Lower lobe of right lung (tissue), 2 donors: ENCODE measurements at regions not wholly inside any gene's neighbourhood (a gene's known extent, or its start where the extent isn't known, plus 50 kb on each side); places are given as distances from the start of the nearest gene placed in this dataset.

ENCODE experiments used
- ATAC-seq, 2 donors: fragments of 200-7000 bp; cut with Tn5 transposase; one replicate each; pipeline ENCODE4 v1.9.1; 2020 to 2022; ENCODE audit warnings: mild to moderate bottlenecking in 2 of 2, moderate library complexity in 2 of 2
- DNase-seq: peaks from one replicate; pipeline ENCODE4 v3.0.0-alpha.2; 2020
- H3K27ac ChIP-seq: fragments of 200-600 bp; one replicate; pipeline ENCODE4 v1.8.0; 2022
- H3K27me3 ChIP-seq: fragments of 200-600 bp; one replicate; pipeline ENCODE4 v1.8.0; 2022; ENCODE audit warnings: low read depth
- H3K36me3 ChIP-seq: fragments of 200-600 bp; one replicate; pipeline ENCODE4 v1.8.0; 2022; ENCODE audit warnings: mild to moderate bottlenecking
- H3K4me1 ChIP-seq: fragments of 200-600 bp; one replicate; pipeline ENCODE4 v1.8.0; 2022
- H3K4me3 ChIP-seq: fragments of 200-600 bp; one replicate; pipeline ENCODE4 v1.8.0; 2022; ENCODE audit warnings: mild to moderate bottlenecking
- H3K9me3 ChIP-seq: fragments of 200-600 bp; one replicate; pipeline ENCODE4 v1.8.0; 2022
- intact Hi-C: fragments of 100-400 bp; cut with DNase I; formaldehyde crosslinking; loops from one replicate; pipeline ENCODE4 v1.11.0; 2022
- TF ChIP-seq, protein P1 (sequence below): fragments of 200-600 bp; IDR thresholded peaks from one replicate; pipeline ENCODE4 v1.8.0; 2022; ENCODE audit warnings: antibody characterized with exemption, mild to moderate bottlenecking
- donor health status: DM: no; HTN: yes; CAD: no; lungs with severe emphysema.

DNA sequence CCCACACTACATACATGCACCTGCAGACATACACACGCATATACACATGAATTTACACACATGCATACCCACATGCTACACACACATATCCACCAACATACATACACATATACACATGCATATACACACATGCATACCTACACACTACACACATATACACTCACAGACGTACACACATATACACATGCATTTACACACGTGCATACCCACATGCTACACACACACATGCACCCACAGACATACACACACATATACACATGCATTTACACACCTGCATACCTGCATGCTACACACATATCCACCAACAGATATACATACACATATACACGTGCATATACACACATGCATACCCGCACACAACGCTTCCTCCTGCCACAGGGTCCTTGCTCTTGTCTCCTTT lies 61.2 kb upstream of the SLC25A33 start:
- intact Hi-C loops = no loop called here
- no peaks in the 10 kb centered on the region for H3K9me3 ChIP-seq
- H3K27me3 ChIP-seq = peaks cover 13% of the 10 kb centered on the region
- no peak overlapping the region for H3K4me3 ChIP-seq
- ATAC-seq (no peak), DNase-seq (no peak)
- H3K27ac ChIP-seq = no peak overlapping the region
- TF ChIP-seq, protein P1, sequence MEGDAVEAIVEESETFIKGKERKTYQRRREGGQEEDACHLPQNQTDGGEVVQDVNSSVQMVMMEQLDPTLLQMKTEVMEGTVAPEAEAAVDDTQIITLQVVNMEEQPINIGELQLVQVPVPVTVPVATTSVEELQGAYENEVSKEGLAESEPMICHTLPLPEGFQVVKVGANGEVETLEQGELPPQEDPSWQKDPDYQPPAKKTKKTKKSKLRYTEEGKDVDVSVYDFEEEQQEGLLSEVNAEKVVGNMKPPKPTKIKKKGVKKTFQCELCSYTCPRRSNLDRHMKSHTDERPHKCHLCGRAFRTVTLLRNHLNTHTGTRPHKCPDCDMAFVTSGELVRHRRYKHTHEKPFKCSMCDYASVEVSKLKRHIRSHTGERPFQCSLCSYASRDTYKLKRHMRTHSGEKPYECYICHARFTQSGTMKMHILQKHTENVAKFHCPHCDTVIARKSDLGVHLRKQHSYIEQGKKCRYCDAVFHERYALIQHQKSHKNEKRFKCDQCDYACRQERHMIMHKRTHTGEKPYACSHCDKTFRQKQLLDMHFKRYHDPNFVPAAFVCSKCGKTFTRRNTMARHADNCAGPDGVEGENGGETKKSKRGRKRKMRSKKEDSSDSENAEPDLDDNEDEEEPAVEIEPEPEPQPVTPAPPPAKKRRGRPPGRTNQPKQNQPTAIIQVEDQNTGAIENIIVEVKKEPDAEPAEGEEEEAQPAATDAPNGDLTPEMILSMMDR = no peak
- H3K36me3 ChIP-seq = no peaks in the 10 kb centered on the region
- H3K4me1 ChIP-seq = no peaks in the 10 kb centered on the region

DNA sequence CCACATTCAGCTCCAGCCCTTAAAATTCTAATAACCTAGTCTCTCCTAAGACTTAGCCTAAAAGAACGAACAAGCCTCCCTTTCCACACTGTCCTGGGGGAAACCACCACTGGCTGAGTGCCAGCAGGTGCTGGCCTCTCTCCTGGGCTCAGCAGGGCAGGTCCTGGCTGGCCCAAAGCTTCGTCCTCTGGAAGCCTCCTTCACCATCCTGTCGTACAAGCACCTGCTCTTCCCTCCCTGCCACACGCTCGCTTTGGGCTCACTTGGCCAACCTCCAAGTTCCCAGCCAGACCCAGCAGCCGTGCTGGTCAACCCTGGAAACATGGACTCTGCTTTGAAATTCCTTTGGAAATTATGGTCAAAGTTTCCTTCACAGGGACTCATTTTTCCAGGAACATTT lies 58.2 kb upstream of the SLC25A33 start:
- TF ChIP-seq, protein P1 = no peak

DNA sequence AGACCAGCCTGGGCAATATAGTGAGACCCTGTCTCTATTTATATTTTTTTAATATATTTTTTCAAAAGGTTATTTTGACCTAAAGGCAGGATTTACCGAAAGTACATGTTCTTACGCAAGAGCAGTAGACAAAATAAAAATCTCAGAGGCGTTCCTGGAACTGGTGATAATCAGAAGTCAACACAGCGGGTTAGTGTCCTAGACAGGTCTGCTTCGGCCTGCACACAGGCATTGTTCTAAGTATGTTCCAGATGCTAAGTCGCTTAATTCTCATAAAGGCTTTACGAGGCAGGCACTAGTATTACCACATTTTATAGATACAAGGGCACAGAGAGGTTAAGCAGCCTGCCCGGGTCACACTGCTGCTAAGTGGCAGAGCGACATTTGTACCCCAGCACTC lies 56.9 kb upstream of the SLC25A33 start:
- intact Hi-C loops = no loop called here
- H3K9me3 ChIP-seq = no peaks in the 10 kb centered on the region
- no peaks in the 10 kb centered on the region for H3K4me1 ChIP-seq
- DNase-seq = no peak
- H3K27ac ChIP-seq = no peak overlapping the region
- ATAC-seq = no peak
- no peaks in the 10 kb centered on the region for H3K27me3 ChIP-seq
- TF ChIP-seq, protein P1 = no peak
- no peak overlapping the region for H3K4me3 ChIP-seq
- no peaks in the 10 kb centered on the region for H3K36me3 ChIP-seq

More for the DNA sequence above, 58.2 kb upstream of the SLC25A33 start:
- Histone ChIP-seq H3K27ac (no peak overlapping the region), H3K27me3 (no peaks in the 10 kb centered on the region), H3K4me3 (no peak overlapping the region), H3K4me1 (no peaks in the 10 kb centered on the region), H3K9me3 (no peaks in the 10 kb centered on the region), H3K36me3 (no peaks in the 10 kb centered on the region)
- ATAC-seq (no peak), DNase-seq (no peak)
- intact Hi-C loops = no loop called here

DNA sequence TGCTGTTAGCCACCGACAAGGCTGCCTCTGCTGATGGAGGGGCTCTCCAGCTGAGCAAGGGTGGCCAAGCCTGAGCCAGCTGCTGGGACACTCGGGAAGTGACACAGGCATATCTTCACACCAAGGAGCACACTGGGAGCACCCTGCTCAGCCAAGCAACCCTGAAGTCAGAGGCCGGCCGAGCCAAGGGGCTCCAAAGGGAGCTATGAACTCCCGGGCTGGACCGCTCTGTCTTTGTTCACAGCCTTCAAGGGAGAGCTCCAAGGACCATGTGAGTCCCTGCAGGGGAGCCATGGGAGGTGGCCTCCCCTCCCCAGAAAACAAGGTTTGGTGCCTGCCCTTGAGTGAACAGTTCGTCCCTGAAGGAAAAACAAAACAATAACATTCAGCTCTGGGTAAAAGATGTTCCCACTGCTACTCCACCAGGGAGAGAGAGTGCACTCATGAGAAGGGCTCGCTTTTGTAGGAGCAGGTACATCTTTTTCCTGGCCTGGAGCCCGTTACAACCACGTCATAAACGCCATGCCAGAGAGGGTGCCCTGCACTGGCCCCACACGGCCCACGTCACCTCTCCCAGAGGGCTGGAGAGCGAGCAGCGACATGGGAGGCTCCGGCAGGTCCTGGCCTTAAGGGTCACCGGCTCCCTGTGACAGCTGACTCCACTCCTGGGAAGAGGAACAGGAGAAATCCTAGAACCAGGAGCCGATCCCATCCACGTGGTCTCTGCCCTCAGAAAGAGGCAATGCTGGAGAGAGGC lies 56.3 kb upstream of the SLC25A33 start:
- H3K27ac ChIP-seq = no peak overlapping the region
- DNase-seq (no peak), ATAC-seq (no peak)
- H3K9me3 ChIP-seq = no peaks in the 10 kb centered on the region
- no peaks in the 10 kb centered on the region for H3K4me1 ChIP-seq
- no peaks in the 10 kb centered on the region for H3K36me3 ChIP-seq
- intact Hi-C loops = no loop called here
- TF ChIP-seq, protein P1 = no peak
- no peak overlapping the region for H3K4me3 ChIP-seq
- H3K27me3 ChIP-seq = no peaks in the 10 kb centered on the region

DNA sequence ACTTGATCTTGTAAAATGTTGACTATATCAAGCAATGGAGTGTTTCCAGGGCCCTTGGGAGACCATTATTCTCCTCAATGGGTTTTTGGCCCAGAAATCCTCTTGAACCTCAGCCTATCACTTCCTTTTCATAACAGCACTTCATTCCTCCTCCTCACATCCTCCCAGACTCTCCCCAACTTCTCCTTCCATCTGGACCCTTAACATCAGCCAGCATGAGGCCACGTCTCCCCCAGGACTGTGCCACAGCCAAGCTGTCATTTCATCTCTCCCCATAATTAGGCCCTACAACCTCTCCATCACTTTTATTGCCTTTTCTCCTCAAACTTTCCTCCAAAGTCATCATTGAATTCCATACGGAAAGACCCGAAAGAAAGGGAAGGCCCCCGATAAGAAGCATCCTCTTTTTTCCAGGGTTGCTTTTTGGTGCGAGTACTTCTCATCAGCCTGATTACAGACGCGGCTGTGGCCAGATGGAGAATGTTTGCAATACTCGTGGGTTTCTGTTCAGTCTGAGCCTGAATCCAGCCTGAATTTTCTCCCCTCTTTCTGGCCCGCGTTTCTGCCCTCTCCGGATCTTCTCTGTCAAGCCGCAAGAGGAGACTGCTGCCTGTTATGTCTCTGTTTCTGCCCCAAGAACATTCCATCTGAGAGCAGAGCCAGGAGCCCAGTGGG lies 52.7 kb upstream of the SLC25A33 start:
- TF ChIP-seq, protein P1 = no peak
- intact Hi-C loops = no loop called here
- Histone ChIP-seq H3K4me3 (no peak overlapping the region), H3K27me3 (no peaks in the 10 kb centered on the region), H3K9me3 (no peaks in the 10 kb centered on the region), H3K36me3 (no peaks in the 10 kb centered on the region), H3K4me1 (peaks cover 5% of the 10 kb centered on the region), H3K27ac (no peak overlapping the region)
- no peak for ATAC-seq
- no peak for DNase-seq
